ENCODE measurements at regions not wholly inside any gene's neighbourhood (a gene's known extent, or its start where the extent isn't known, plus 50 kb on each side); places are given as distances from the start of the nearest gene placed in this dataset.
"Not testable (repeated sequence)": the region's sequence is repeated elsewhere in the genome, so short reads cannot be mapped to it uniquely, and the experiment has no call there.

DNA sequence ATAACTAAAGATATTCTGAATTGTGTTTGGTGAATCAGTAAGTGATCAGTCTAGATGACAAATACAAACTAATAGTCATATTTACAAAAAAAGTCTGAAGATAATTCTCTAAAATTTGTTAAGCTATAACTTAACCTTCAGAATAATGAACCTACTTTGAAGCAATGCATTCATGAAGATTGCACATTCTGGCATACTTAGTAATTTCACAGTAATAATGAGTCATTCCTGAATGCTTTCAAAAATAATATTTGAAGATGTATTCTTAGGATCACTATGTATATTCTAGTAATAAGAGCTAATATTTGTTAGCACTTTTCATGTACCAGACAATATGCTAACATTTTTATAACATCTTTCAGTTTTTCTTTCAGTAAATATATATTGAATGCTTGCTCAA is 756.7 kb upstream of the SLIT2 start:
- no peak for FAIRE-seq

DNA sequence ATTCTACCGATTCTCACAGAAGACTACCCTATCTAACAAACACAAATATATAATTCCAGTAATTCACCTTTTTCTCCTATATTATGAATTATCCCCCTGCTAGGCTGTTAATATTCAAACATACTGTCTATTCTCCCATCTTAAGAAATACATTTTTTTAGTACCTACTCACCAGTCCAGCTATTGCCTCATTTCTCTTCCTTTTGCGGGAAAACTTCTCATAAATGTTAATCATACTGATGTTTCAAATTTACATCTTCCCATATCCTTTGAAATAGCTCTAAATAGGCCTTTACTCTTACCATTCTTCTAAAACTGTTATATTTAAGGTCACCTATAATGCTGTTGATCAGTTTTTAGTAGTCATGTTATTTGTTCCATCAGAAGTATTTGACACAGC is 759.1 kb upstream of the SLIT2 start:
- no peak for FAIRE-seq

DNA sequence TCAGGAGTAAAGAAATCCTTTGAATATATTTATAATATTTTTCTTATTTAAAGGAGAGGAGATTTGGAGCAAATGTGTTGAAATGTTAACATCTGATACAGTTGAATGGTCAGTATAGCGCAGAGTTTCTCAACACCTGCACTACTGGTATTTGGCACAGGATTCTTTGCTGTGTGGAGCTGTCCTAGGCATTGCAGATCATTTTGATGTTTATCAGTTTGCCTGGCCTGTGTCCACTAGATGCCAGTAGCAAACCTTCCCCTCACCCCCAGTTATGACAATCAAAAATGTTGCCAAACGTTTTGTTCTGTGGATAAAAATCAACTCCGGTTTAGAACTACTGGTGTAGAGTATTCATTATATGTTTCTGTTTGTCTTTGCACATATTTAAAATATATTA is 765.3 kb upstream of the SLIT2 start:
- no peak for FAIRE-seq

DNA sequence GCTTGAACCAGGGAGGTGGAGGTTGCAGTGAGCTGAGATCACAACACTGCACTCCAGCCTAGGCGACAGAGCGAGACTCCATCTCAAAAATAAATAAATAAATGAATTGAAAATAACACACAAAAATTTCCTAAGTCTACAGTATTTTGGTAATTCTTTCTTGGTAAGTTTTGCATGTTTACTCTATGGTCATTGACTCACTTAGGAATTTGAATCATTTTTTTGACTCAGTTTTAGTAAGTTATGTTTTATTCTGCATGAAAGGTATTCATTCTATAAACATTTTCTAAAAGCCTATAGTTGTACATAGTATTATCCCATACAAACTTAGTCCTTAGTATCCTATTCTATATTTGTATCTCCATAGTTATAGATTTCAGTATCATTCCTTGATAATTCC is 772.9 kb upstream of the SLIT2 start:
- no peak for FAIRE-seq

DNA sequence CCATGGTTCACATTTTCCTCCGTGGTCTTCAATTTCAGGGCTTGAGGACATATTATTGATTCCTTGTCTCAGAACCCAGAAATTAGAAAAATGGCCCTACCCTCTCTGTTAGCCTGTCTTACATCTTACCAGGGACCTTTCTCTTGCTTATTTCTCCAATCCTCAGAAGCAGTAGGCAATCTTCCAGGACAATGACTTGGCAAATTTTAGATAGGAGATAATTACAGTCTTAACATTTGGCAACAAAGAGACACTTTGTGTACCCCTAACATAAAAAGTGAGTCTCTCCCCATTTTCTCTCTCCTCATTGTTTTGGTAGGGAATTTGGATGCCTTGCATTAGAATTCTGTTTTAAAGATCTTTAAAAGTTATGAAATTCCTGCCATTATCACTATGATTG is 778.1 kb upstream of the SLIT2 start:
- no peak for FAIRE-seq

DNA sequence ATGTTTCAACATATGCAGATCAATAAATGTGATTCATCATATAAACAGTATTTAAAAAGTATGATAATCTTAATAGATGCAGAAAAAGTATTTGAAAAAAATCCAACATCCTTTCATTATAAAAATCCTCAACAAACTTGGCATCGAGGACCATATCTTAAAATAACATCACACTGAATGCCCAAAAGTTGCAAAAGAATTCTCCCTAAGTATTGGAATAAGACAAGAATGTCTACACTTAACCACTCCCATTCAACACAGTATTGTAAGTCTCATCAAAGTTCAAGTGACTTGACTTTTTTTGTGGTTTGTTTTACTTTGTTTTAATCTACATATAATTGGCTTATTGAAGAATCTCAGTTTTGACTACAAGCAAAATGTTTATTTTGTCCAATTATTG is 779.0 kb upstream of the SLIT2 start:
- FAIRE-seq, result no peak

DNA sequence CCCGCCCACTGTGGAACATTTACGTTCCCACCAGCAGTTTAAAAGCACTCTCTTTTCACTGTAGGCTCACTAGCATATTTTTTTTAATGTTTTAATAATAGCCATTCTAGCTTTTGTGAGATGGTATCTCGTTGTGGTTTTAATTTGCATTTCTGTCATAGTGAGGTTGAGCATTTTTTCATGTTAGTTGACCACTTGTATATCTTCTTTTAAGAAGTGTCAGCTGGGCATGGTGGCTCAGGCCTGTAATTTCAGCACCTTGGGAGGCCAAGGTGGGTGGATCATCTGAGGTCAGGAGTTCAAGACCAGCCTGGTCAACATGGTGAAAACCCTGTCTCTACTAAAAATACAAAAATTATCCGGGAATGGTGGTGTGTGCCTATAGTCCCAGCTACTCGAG is 781.7 kb upstream of the SLIT2 start:
- FAIRE-seq, result not testable (repeated sequence)

DNA sequence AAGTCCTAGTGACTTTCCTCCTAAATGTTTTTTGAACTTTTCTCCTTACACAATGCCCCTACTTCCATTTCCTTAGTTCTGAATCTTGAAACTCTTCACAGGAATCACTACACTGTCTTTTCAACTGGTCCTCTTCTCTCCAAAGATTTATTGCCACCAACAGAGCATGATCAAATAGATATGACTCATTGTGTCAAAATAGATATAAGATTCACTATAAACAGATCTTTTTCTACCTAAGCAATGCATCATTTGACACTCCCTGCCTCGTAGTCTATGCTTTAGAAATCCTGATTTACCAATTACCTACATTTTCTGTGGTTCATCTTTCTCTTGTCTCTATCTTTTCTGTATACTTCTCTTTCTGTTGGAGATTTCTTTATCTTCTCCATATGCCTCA is 789.6 kb upstream of the SLIT2 start:
- no peak for FAIRE-seq

DNA sequence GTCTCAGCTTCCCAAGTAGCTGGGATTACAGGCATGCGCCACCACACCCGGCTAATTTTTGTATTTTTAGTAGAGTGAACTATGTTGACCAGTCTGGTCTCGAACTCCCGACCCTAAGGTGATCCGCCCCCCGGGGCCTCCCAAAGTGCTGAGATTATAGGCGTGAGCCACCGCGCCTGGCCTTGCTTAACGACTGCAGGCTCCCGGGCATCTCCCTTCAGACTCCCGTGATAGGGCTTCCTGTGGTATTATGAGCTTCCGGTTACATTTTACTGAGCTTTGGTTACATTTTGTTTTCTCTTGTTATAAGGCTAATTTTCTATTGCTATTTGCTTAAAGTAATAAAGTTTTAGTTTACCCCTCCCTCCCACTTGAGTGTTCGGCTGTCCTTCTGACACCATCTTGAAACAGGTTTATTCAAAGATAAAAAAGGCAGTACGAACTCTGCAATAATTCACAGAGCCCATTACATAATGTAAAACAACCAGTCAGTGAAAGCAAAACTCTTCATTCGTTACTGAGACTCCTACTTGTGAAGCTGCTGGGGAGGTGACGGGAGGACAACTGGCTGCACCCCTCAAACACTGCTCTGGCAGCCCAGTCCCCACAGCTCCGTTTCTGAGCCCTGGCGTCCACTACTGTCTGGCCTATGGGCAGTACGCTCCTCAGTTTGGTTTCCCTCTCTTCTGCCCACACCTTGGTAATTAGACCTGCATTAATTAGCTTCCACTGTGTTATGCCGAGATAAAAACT is 795.7 kb upstream of the SLIT2 start:
- FAIRE-seq, result no peak

DNA sequence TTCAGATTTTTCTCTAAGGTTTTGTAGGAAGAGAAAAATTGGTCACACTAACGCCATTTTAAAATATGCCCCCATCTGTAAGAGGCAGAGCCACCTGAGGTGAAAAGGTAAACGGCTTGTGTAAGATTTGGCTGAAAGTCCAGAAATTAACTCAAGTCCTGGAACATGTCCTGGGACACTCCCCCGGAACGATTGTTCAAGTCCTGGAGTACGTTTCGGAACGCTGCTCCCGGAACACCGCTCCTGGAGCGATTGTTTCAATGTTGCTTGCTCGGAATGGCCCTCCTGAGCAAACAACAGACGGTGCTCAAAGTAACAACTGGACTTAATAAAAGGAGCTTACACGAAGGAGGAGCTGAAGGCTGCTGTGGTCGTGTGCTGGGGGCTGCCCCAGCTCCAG is 796.5 kb upstream of the SLIT2 start:
- no peak for FAIRE-seq

DNA sequence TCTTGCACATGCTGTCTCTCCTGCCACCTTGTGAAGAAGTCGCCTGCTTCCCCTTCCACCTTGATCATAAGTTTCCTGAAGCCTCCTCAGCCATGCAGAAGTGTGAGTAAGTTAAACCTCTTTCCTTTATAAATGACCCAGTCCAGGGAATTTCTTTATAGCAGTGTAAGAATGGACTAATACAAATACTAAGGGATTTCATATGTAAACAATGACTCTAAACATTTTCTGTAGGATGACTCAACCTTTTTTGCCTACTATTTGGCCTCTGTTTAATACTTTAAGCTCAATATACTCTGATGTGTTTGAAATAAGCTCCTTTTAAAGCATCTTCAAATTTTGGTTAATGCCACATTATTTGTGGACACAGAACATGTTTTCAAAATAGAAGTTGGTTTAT is 813.5 kb upstream of the SLIT2 start:
- no peak for FAIRE-seq

DNA sequence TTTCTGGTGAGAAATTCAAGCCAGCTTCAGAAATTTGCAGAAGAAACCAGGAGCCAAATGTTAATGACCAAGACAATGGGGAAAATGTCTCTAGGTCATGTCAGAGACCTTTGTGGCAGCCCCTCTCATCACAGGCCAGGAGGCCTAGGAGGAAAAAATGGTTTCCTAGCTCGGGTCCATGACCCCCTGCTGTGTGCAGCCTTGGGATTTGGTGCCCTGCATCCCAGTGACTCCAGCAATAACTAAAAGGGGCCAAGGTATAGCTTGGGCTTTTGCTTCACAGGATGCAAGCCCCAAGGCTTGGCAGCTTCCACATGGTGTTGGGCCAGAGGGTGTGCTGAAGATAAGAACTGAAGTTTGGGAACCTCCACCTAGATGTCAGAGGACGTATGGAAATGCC is 814.7 kb upstream of the SLIT2 start:
- FAIRE-seq, result no peak

DNA sequence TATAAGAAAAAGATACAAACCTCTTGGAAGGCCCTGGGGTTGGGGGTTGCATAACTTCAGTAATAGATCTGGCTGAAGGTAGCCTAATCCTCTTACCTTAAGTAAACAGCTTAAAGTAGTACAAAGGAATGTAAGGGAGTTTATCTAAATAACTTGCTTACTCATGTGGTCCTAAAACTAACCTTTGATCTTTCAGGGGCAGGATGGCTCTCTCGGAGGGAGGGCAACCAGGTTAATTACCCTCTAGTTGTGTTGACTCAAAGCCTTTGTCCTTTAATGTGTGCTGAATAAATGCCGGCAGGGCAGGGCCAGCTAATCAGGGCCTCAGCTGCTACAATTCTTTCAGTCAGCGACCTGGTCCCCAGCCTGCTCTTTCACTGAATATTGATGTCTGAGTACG is 822.0 kb upstream of the SLIT2 start:
- FAIRE-seq, result no peak

DNA sequence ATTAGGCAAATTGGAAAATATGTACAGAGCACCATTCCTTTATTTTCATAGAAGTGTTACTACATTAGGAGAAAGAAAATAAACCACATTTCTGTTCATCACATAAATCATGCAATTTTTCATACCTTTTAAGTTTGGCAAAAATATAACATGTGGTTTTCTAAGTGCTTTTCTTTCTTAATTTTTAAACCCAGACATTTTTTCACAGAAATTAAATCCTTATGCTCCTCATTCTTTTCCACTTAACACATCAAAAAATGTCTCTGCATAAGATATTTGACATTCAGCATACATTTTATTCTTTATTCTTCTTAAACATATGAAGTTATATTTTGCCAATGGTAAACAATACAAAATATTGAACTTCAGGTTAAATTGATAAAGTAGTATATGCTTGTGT is 826.6 kb upstream of the SLIT2 start:
- FAIRE-seq, result no peak

DNA sequence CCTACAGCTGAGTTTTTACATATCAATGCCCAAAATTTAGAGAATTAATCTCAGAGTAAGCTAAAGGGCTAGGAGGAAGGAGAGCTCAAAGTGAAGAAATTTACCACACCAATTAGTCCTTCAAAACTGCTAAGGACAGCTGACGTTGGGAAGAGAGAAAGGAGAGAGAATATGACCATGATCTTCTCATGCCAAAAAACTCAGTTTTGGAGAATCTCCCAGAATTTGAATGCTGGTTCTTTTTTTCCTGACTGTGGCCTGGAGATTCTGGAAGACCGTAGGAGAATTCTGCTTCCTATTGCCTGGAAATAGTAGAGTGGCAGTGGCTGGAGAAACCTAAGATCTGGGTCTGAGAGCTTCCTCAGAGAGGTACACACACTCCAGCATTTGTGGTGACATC is 834.4 kb upstream of the SLIT2 start:
- no peak for FAIRE-seq

DNA sequence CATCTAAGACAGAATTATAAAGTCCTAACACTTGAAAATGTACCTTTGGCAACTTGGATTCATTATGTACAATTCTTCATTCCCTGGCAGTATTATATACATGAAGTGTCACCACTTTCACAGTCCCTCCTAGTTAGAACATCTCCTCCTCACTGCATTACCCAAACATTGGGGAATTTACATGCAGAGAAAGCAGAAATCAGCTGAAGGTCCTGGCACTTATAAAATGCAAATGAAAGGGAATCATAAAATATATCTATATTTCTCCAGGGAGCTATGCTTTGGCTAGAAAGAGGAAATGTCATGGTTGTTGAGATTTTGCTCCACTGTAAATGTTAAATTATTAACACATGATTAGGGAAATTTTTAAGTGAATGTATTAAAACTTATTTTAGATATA is 835.6 kb upstream of the SLIT2 start:
- FAIRE-seq, result no peak

DNA sequence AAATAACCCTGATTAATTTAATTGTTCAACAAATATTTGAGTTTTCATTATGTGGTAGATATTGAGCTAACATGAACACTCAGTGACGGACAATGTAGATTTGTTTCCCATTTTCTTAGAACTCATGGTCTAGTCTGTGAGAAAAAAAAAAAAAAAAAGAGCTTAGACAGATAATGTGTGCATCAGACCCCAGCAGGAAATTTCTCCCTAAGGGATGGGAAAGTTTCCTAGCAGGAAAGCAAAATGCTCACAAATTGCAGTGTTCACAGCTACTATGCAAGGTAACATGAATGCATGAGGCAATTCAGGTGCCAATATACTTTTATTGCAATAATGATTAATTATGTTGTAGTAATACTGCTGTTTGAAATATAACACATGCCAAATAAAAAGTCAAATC is 843.2 kb upstream of the SLIT2 start:
- no peak for FAIRE-seq

DNA sequence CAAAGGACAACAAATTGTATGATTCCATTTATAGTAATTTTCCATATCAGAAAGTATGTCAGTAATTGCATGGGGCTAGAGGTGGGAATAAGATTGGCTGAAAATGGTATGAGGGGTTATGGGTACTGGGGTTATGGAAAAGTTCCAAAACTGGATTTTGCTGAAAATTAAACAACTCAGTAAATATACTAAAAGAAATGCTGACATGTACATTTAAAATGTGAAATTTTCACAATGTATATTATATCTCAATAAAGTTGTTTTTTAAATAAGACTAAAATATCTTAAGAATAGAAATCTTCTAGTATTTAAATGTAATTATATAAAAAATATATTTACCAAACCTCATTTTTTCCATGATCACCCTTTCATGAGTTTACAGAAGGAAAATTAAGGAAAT is 844.9 kb upstream of the SLIT2 start:
- no peak for FAIRE-seq

DNA sequence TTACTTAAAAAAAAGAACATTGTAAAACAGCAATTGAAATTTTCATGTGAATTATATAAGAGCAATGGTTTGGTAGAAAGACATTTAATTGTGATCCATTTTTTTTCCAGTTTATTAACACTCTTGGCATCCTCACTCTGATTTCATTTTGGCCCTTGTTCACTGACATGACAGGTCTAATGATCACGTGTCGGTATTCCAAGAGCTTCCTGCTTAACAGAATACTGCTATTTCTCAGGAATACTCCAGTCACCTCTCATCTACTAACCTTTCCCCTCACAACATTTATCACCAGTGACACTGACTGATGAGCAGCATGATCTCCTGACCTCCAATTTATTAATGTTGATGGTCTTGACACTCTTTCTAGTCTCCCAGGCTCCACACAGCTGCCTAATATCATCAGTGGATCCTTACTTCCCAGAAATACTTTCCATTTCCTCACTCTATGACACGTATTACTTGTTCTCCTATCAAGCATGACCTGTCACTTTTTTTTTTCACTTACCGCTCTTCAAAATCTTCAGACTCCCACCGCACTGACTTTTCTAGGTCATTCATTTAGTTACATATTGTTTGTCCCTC is 847.8 kb upstream of the SLIT2 start:
- FAIRE-seq, result no peak

DNA sequence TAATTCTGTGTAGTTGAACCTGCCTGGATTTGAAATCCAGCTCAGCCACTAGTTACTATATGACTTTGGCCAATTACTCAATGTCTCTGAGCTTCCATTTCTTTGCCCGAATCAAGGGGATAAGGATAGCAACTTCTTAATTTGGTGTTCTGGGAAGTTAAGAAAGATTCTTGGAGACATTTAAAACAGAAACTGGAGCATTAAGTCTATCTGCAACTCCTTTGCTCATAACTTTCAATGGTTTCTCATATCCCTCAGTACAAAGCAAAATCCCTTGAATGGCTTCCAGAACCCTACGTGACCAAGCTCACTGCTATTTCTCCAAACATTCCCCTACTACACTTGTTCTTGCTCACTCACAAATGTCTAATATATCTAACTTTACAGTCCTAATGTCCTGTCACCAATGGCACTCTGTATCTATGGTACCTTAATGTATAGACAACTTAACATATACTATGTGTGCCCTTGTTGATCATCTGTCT is 849.1 kb upstream of the SLIT2 start:
- no peak for FAIRE-seq

DNA sequence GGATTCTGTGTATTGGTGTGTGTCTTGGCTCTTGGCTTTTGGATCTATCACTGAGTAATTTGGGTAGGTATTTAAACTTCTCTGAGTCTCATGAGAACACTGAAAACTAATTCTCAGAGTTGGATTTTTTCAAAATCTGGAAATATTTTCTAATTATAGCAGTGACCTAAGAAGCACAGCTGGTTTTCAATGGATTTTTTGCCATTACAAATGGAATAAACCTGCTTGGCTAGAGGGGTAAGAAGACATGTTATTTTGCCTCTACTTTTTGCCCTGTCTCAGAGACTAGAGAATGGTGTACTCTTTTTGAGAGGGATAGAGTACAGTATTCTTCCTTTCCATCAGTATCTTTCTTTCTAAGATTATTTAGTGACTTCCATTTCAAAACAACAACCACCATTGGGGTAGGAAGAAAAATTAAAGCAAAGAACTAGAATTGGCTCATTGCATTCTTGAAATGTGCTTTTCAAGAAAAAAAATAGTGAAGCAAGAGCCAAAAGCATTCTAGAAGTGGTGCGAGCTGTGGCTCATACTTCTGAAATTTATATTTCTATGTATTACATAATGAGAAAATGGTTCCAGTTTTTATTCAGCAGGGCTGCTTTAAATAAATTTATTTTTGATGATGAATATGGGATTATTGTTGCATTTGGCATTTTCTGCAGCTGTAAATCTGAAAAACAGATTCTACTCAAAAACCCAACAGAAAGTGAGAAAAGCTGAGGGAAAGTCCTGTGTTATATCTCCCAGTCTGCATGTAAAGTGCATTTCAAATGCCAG is 850.2 kb upstream of the SLIT2 start:
- no peak for FAIRE-seq

DNA sequence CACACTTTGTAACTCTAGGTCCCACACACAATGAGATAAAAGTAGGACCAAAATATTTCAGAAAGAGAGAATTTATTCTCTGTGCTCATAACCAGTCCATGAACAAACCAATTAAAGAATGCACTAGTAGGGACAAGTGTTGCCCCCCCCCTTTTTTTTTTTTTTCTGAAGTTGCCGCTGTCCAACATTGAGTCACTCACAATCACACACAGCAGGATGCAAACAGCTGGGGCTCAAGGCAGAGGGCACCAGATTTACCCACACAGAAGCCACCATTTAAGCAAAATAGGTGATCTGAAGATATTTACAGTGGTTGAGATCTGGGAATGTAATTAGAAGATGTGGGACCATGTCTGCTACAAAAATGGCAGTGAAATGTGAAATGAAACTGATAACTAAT is 850.9 kb upstream of the SLIT2 start:
- no peak for FAIRE-seq

DNA sequence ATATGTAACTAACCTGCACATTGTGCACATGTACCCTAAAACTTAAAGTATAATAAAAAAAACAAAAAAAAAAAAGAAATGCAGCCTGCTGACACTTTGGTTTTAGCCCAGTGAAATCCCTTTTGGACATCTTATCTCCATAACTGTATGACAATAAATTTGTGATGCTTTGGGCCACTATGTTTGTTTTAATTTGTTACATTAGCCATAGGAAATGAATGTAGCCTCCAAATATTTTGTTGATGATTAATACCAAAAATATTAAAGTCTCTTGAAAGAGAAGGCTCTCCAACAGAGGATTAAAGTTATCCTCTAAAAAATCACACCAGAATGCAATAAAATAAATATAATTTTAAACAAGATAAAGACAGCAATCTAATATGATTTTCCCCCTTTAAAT is 852.7 kb upstream of the SLIT2 start:
- FAIRE-seq, result no peak

DNA sequence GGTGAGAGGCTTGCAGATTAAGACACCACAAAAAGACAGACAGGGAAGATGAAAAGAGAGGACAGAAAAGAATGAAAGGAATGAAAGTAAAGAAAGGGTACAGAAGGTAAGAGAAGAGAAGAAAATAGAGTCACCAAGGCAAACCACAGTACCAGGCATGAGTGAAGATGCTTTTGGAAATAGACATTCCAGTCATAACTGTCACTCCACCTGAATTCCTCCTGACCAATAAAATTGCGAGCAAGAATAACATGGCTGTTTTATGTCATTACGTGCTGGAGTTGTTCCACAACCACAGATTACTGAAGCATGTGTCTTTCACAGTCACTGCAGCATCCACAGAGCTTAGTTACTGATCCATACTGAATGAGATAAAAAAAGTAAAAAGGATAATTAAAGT is 864.9 kb upstream of the SLIT2 start:
- FAIRE-seq, result no peak

Measured in A204.1 (cell line).